A549 (cell line): ENCODE measurements at regions not wholly inside any gene's neighbourhood (a gene's known extent, or its start where the extent isn't known, plus 50 kb on each side); places are given as distances from the start of the nearest gene placed in this dataset.

ENCODE experiments used
- CHD2 ChIP-seq: fragments of 150-350 bp; IDR thresholded peaks from 2 replicates; pipeline ENCODE4 v1.6.1; 2014; ENCODE audit warnings: low read length; ENCODE audit not compliant: partially characterized antibody
- CTCF ChIP-seq: fragments of >200 bp; sonication (Bioruptor Twin); formaldehyde crosslinking; IDR thresholded peaks from 3 replicates; pipeline ENCODE4 v1.5.1; 2016
- HDAC2 ChIP-seq: fragments of 200-600 bp; sonication (generic); IDR thresholded peaks from 2 replicates; pipeline ENCODE4 v1.6.1; 2016
- JUNB ChIP-seq: fragments of >200 bp; sonication (Bioruptor Twin); formaldehyde crosslinking; IDR thresholded peaks from 2 replicates; pipeline ENCODE4 v1.6.1; 2016
- POLR2A ChIP-seq: IDR thresholded peaks from 2 replicates; pipeline ENCODE4 v1.6.1; 2012; ENCODE audit warnings: mild to moderate bottlenecking, low read length
- POLR2AphosphoS2 ChIP-seq: conservative IDR thresholded peaks from 2 replicates; pipeline ENCODE4 v1.6.1; 2012; ENCODE audit warnings: low read length, improper control_type of control experiment, inconsistent platforms
- REST ChIP-seq: fragments of 200-600 bp; sonication (generic); IDR thresholded peaks from 2 replicates; pipeline ENCODE4 v1.6.1; 2016; ENCODE audit warnings: antibody characterized with exemption, mild to moderate bottlenecking, moderate library complexity

DNA sequence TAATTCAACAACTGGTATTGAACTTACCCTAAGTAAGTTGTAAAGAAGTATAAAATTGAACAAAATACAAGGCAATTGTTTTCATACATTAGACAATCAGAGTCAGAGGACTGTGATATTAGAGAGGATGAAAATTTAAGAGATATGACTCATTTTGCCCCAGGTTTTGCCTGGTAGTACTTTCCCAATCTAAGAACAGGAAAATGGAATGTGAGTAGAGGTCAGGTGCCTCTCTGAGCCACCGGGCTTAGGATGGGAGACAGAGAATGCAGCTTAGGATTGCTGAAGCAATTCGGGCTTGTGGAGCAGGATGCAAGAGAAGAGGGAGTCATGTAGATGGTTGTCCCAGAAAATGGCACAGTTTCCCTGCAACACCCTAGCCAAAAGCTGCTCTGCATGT is 219.7 kb upstream of the CHST9 start:
- TF ChIP-seq CTCF (no peak), REST (no peak), POLR2A (no peak), JUNB (no peak), HDAC2 (no peak), CHD2 (no peak), POLR2AphosphoS2 (no peak)
